Kidney glomerular epithelial cell (primary cell): ENCODE measurements at regions not wholly inside any gene's neighbourhood (a gene's known extent, or its start where the extent isn't known, plus 50 kb on each side); places are given as distances from the start of the nearest gene placed in this dataset.

Source experiments
- DNase-seq: peaks from one replicate; lab custom pipeline; 2025; lab: John Stamatoyannopoulos, UW

DNA sequence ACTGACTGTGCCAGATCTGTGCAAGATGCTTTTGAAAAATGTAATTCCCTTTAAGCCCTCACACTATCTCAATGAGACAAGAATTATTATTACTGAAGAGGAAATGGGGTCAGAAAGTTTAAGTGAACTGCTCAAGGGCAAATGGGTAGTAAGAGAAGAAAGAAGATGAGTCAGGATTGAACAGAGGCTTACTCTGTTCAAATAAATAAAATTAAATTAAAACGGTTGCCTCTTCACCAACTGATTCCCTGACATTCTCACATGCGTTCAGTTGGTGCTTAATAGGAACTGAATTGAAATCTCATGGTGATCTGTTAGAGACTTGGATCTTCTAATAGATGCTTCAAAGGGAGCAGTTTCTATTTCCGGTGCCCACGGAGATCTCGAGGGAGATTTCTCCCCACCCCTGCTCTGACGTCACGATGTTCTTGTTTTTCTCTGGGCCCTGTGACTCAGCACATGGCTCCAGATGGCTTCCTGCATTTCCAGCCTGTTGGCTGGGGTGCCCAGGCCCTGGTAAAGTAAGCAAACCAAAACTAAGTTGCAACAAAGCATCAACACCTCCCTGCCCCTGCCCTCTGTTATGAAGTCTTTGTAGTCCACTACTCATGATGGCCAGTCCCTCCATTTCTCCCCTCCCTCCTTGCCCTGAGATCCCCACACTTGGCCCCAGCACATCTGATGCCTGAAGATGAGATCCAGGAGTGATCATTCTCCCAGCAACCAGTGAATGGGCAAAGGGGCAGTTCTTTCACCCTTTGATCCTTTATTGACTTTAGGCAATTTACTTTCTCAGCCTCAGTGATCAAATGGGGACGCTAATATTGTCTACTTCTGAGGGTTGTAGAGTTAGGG, 106.1 kb upstream of the CPEB4 start:
- DNase-seq: peak; percentile 68

DNA sequence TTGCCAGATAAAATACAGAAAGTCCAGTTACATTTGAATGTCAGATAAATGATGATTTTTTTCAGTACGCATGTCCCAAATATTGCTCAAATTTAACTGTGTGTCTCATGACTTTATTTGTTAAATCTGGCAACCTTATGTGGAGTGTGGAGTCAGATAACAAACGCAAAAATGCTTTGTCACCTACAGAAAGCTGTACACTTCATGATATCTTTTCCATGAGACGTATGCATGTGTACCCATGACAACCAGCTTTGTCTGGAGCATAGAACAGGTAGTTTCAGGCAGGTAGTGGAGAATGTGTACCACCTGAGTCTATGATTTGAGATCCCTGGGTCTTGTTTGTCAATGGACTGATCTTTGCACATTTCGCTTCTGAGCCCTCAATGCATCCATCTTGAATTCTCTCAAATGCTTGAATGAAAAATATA, 105.5 kb upstream of the CPEB4 start:
- DNase-seq: no peak

DNA sequence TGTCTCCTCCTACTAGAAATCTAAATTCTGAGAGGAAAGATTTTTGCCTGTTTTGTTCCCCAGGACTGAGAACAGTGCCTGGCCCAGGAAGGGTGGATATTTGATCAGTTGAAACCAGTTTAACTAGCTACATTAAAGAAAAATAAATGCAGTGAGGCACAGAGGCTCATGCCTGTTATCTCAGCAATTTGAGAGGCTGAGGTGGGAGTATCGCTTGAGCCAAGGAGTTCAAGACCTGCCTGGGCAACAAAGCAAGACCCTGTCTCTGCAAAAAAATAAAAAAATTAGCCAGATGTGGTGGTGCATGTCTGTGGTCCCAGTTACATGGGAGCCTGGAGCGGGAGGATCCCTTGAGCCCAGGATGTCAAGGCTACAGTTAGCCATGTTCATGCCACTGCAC, 104.8 kb upstream of the CPEB4 start:
- no peak for DNase-seq

DNA sequence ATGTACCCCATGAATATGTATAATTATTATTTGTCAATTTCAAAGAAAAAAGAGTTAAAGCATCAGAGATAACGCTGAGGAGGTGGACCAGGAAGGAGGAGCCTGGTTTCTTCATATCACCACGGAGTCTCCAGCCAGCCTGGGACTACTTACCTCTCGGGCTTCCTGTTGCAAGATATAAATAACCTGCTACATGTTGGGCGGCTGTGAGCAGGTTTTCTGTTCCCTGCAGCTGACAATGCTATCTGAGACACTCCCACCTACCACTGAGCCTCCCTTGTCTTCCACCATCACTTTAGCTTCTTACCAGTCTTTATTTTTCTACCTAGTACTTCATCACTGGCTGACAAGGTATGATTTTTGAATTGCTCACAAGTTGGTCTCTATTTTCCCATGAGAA, 102.7 kb upstream of the CPEB4 start:
- no peak for DNase-seq

DNA sequence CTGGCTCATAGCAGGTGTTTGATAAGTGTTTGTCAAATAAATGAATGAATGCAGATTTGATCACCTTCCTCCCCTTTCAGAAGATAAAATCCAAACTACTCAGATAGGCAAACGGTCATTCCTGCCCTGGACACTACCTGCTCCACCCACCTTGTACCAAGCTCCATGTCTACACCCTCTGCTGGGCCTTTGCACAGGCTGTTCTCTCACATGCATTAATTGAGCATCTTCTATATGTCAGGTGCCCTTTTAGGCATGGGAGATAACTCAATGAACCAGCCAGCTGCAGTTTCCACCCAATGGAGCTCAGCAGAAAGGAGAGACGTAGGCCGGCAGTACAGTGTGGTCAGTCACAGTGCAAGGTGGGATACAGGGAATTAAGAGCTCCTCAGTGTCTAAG, 102.3 kb upstream of the CPEB4 start:
- DNase-seq: no peak

DNA sequence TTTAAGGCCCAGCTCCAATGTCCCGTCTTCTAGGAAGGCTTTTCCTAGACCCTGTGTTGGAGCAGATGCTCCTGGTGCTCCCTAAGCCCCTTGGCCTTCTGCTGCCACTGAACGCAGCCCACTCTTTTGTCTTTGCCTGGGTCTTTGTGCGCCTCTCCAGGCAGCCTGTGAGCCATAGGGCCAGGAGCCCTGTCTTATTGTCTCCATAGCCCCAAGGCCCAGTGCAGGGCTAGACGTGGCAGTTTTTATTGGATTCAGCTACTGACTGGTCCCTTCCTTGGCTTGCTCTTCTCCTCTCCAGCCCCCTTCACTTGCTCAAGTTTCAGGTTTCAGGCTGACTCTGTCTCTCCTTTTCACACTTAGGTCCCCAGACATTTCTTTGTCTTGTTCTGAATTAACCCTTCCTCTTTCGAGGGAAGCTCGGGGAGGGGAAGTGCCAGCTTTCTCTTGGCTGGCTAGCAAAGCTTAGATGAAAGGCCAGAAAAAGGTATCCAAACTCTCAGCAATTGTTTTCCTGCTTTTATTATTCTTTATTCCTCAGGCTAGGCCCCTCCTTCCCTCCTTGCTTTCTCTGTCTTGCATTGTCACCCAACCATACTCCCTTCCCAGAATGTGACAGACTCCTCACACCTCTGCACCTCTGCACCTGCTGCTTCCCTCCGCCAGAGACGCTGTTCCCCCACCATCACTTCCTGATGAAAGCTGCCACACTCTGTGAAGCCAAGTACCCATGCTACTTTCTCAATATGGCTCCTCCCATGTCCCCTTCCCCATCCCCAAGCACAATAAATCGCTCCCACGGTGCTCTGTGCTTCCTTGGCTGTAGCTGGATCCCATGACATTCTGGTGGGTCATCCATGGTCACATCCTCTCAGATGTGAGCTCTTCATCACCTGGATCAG, 101.6 kb upstream of the CPEB4 start:
- DNase-seq: no peak

DNA sequence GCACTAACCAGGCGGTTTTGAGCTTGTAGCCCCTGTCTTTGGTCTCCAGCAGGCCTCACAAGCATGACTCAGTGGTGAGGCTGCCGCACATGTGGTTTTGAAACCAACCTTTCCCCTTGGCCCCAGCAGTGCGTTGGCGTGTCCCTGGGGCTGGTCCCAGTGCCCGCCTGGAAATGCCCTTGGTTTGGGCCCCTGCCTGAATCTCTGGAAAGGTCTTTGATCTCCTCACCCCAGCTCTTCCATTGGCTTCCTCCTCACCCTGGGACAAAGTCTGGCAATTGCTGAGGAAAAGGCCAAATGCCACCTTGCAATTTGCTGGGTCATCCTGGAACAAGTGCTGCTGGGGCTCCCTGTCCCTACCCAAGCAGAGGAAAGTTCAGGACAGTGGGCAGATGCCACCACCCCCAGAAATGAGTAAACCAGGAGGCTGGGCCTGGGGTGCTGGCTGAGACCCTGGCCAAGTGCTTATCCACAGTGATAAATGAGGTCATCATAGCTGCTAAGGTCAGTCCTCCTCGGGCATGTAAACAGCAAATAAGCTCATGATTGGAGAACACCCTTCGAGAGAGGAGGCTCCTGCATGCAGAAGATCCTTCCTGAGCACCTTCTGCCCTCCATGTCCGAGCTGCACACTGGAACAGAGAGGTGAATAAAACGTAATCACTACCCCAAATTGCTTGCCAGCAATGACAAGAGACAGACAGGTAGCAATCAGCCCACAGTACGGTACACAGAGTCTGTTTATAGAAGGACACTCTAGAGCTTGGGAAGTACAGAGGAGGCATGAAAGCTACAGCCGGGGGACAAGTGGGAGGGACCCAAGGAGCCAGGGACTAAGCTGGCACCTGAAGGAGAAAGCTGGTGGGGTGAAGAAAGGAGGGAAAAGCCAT, 98.9 kb upstream of the CPEB4 start:
- no peak for DNase-seq

DNA sequence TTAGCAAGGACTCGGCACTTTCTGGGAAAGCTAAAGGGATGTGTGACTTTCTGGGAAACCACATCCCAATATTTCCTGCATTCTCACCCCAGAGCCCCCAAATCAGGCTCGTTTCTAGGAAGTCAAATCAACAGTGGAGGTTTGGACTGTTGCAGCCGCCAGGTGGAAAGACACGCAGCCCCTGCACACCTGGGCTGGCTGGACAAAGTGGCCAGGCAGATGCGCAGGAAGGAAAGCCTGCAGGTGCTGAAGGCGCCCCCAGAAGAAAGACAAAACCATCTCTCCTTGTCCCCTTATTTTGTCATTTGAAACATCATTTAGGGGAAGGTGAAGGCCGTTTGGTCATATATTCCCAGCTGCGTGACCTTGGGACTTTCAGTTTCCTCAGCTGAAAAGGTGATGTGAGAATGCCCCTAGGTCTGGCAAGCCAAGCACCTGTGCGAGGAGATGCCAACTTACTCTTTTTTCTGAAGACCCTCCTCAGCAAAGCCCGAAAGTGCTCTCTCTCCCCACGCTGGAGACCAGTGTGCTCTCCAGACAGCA, 97.9 kb upstream of the CPEB4 start:
- DNase-seq: no peak

DNA sequence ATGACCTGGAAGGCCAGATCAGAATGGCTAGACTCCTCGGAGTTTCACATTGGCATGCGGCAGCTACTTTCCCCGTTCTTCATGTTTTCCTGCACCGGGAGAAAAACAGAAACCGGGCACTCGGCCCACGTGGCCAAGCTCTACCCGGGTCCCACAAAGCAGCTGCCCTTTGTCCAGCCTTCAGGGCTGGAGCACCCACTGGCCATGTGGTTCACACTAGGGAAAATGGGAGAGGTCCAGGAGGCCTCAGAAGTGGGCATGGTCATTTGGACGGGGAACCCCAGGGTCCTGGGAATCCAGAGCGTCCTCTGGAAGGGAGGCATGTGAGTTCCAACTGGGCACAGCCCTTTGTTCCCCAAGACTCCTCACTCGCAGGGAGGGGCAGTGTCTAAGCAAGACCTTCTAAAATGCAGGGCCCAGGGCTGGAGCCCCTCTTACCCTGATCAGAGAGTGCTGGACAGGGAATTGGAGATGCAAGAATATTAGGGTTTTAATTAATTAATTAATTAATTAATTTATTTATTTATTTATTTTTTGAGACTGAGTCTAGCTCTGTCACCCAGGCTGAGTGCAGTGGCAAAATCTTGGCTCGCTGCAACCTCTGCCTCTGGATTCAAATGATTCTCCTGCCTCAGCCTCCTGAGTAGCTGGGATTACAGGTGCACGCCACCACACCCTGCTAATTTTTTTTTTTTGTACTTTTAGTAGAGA, 97.2 kb upstream of the CPEB4 start:
- no peak for DNase-seq

DNA sequence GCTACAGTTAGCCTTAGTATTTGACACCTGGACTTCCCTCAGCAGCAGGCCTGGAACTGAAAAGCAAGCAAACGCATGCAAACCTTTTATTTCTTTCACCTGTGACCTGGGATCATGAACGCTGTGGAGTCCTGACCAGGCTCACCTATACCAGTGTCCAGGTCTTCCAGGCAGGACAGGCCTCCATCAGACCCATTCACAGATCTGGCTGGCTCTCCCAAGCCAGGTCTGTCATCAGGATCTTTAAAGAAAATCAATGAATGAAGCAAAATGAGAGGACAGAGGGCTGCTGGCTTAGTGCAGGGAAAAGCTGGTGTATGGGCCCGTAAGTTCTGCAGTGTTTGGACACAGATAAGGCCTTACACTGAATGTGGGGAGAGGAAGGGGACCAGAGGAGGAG, 96.3 kb upstream of the CPEB4 start:
- DNase-seq: no peak

DNA sequence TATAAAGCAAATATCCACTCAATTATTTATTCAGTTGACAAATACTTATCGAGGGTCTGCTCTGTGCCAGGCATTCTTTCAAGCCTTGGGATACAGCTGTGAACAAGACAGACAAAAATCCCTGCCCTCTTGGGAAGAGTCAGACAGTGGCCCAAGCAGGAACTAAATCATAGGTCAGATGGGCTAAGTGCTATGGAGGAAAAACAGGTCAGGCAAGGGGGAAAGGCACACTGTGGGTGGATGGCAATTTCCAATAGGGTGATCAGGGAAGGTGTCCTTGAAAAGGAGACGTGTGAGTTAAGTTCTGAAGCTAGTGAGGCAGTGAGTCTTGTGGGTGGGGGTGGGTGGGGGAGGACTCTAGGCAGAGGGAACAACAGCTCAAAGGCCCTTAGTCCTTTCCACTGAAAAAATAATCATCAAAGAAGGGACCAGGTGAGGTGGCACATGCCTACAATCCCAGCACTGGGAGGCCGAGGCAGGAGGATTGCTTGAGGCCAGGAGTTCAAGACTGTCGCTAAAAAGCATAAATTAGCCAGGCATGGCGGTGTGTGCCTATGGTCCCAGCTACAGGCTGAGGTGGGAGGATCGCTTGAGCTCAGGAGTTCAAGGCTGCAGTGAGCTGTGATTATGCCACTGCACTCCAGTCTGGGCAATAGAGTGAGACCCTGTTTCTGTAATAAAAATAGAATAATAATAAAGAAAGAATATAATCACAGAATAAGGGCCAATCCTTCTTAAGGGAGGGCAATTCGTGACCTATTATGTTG, 95.2 kb upstream of the CPEB4 start:
- no peak for DNase-seq

DNA sequence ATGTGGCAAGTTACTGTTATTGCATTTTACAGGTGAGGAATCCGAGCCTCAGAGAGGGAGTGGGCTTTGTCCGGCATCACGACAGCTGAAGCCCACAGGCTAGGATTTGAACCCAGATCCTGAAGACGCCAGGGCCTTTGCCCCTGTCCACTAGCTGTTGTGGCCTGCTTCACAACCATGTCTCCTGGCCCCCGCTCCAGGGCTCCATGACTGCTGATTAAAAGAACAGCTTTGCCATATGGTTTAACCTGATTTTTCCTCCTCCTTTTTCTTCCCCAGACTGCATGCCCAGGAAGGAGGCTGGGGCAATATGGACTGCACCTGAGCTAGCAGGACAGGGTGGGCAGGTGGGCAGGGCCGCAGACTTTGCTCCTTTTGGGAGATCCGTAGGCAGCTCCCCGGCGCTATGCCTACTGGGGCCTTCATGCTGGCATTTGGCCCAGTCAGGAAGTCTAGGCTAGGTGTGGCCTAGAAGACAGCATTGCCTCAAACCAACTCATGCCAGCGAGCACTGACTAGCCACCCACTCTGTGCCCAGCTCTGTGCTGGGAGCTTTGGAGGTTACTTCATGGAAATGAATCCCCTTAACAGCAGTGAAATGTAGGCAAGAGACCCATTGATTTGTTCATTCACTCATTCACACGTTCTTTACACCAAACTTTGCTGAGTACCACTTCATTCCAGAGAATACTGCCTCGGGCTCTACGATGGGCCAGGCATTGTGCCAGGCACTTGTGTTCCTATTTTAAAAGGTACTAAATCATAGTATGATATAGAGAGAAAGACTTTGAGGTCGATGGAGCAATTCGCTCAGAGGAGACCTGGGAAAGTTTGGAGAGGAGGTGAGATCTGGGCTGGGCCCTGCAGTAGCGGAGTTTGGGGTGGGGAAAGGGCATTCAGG, 94.3 kb upstream of the CPEB4 start:
- DNase-seq: no peak

DNA sequence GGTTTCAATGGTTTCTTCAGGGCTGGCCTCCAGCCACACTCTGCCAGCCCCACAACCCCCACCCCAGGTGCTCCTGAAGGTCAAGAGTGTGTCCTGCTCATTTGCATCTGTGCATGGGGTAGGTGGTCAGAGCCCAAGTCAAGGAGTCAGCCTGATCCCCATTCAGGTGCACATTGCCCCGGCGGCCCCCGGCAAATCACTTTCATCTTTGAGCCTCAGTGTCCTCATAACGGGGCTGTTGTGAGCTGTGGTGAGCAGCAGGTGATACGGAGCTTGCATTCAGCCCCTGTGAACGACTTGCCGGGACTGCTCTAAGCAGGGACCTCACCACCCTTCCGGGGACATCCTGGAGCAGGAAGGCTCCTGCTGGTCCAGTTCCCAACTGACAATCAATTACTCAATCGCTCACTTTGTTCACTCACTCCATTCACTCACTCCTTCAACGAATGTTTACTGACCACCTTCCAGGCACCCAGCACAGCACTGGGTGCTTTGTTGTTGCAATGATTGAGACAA, 93.2 kb upstream of the CPEB4 start:
- no peak for DNase-seq

DNA sequence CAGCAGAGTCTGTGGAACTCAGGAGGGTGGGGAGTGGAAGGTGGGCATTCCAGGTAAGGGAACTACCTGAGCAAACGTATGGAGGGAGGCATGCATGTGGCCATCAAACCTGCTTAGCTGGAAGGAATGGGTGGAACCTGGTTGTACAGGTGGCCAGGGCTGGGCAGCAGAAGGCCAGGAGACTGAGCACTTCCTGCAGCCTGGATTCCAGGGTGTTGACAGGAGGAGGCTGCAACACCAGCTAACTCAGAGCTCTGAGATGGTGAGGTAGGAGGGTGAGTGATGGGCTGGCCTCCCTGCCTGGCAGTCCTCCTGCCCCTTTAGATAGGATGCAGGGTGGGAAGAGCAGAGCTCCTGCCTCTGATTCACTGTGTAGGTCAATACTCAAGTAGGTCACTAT, 92.5 kb upstream of the CPEB4 start:
- no peak for DNase-seq

DNA sequence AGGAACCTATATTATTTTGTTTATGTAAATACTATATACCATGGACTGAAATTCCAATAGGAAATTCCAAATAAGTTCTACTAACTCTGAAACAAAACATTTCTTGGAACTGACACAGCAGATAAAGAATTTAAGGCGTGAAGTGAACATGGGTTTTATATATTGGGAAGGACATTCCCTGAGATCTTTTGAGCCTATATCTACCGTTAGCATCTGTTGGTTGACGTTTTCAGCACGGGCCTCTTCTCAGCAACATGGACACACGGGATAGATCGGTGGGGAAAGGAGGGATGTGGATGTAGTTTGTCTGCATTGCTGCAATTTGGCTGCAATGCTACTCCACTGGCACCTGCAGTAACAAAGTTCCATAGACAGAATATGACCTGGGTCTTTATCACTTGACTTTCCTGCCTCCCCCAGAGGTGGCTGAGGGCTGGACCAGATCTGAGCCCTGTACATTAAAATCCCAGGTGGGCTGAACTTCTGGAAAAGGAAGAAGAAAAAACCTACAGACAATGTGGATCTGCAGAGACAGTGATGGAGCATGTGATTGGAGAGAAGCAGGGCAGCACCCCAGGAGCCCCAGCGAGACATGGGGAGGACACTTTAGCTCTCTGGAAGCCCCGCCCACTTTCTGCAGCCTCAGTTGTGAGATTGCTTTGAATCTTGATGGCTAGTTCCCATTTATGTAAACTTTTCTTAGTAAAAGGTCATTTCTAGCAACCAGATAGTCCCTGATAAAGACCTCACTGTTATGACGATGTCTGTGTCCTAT, 91.2 kb upstream of the CPEB4 start:
- DNase-seq: no peak

DNA sequence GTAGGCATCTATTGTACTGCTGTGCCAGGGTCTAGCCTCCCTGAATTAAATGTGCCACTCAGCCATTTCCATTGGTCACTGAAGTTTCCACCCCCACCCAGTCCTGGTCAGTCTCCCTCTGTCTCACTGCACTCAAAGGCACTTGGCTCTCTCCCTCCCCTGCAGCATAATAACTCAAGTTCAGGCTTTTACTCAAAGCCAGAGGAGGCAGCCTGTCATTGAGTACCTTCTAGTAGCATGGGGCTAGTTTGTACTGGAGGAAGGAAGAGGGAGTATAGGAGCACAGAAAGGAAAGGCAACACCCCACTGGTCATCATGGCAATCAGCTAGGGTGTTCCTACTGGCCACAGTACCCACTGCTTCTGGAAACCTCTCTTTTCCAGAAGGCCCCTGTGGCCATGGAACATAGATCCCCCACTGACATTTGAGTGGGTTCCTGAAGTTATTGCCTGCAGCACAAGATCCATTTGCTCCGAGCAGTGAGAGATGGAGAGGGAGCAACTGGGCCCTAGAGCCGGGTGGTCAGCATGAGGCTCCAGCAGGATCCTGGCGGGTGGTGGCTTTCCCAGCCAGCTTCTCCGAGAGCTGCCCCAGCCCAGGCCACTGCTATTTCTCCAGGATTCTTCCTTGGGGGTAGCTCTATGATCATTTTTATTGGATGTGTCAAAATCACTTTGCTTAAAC, 89.9 kb upstream of the CPEB4 start:
- DNase-seq: no peak

DNA sequence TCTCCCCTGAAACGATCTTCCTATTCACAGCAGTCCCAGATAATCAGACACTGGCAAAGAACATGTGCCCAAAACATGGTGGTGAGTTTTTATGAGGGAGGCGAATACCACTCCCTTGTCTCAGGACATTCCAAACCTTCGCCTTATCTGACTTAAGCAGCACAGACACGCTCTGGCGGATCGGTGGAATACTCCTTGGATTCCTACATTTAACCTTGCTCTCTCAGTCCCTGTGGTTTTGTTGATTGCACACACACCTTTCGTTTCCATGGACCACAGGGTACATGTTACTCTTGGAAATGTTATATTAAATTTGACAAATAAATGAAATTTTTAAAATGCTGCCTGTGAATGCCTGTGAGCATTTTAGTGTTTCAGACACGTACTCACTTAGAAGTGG, 87.8 kb upstream of the CPEB4 start:
- DNase-seq: peak; percentile 96

DNA sequence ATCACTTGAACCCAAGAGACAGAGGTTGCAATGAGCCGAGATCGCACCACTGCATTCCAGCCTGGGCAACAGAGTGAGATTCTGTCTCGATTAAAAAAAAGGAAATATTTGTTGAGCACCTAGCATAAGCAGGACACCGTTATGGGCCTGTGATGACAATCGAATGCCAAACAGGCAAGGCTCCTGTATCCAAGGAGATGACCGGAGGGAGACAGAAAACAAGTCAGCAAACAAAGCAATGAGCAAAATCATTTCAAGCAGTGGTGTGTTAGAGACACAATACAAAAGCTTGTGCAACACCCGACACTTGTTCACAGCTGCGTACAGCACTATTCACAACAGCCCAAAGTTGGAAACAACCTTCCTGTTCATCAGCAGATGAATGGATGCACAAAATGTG, 87.1 kb upstream of the CPEB4 start:
- no peak for DNase-seq
